T-cell (primary cell): ENCODE measurements at regions not wholly inside any gene's neighbourhood (a gene's known extent, or its start where the extent isn't known, plus 50 kb on each side); places are given as distances from the start of the nearest gene placed in this dataset.

ENCODE experiments used
- ATAC-seq, 4 experiments: fragments of 200-7000 bp in 3 of 4; fragments of 150-1000 bp in 1 of 4; cut with Tn5 transposase; replicated peaks in 1 of 4; 1 replicate in 3 of 4; 2 replicates in 1 of 4; pipeline ENCODE4 v1.10.0; 2021; ENCODE audit warnings: moderate library complexity in 3 of 4, mild to moderate bottlenecking in 2 of 4, moderate number of reproducible peaks in 1 of 4
- CTCF ChIA-PET, 2 donors: fragments of 300-600 bp; sonication (Branson Sonifier 250); formaldehyde crosslinking; loops; one replicate each; lab custom pipeline; 2022; ENCODE audit warnings: antibody characterized with exemption in 2 of 2; lab: Charles Lee
- POLR2A ChIA-PET, 2 donors: fragments of 300-600 bp; sonication (Branson Sonifier 250); formaldehyde crosslinking; loops; one replicate each; lab custom pipeline; 2022; ENCODE audit warnings: antibody characterized with exemption in 2 of 2; lab: Charles Lee
- DNase-seq, 35 experiments: peaks; one replicate each; pipeline versions ENCODE4 v3.0.0 to v3.0.0-alpha.2; 2013 to 2023
- H3K27ac ChIP-seq: one replicate; pipeline ENCODE4 v1.5.1; 2013; ENCODE audit warnings: low read length
- H3K27me3 ChIP-seq, 2 experiments: replicated peaks in 1 of 2; 1 replicate in 1 of 2; 2 replicates in 1 of 2; pipeline versions ENCODE4 v1.6.1 to v1.7.0; 2013; ENCODE audit warnings: low read length in 1 of 2, mixed read lengths in 1 of 2; ENCODE audit not compliant: control insufficient read depth in 2 of 2, insufficient read depth in 2 of 2; ENCODE audit errors: extremely low read depth in 1 of 2
- H3K36me3 ChIP-seq, 2 donors: 1 replicate in 1 of 2; 2 replicates in 1 of 2; pipeline versions ENCODE4 v1.6.1 to v1.7.0; 2013; ENCODE audit warnings: low read length in 1 of 2; ENCODE audit not compliant: control insufficient read depth in 2 of 2, insufficient read depth in 1 of 2; ENCODE audit errors: extremely low read depth in 1 of 2
- H3K4me1 ChIP-seq, 2 experiments: 1 replicate in 1 of 2; 2 replicates in 1 of 2; pipeline versions ENCODE4 v1.6.1 to v1.7.0; 2013; ENCODE audit warnings: low read length in 2 of 2, mixed read lengths in 1 of 2; ENCODE audit not compliant: insufficient read depth in 2 of 2, control insufficient read depth in 1 of 2; ENCODE audit errors: extremely low read depth in 1 of 2
- H3K4me3 ChIP-seq, 2 donors: 1 replicate in 1 of 2; 2 replicates in 1 of 2; pipeline versions ENCODE4 v1.5.1 to v1.7.0; 2013; ENCODE audit warnings: mild to moderate bottlenecking in 2 of 2, low read length in 1 of 2, moderate library complexity in 1 of 2; ENCODE audit not compliant: control insufficient read depth in 1 of 2; ENCODE audit errors: extremely low read depth in 1 of 2
- H3K9me3 ChIP-seq: 2 replicates; pipeline ENCODE4 v1.7.0; 2013
- H3K27ac Mint-ChIP-seq, 2 donors: one replicate each; pipeline ENCODE4 v1.8.0; 2020 to 2021; ENCODE audit warnings: mild to moderate bottlenecking in 2 of 2, mixed read lengths in 2 of 2
- H3K27me3 Mint-ChIP-seq, 2 donors: one replicate each; pipeline ENCODE4 v1.8.0; 2021 to 2022; ENCODE audit warnings: mixed read lengths in 2 of 2
- H3K36me3 Mint-ChIP-seq: one replicate; pipeline ENCODE4 v1.8.0; 2021; ENCODE audit warnings: mixed read lengths
- H3K4me1 Mint-ChIP-seq, 3 donors: one replicate each; pipeline ENCODE4 v1.8.0; 2020 to 2022; ENCODE audit warnings: mixed read lengths in 3 of 3, mild to moderate bottlenecking in 1 of 3
- H3K4me3 Mint-ChIP-seq, 3 donors: one replicate each; pipeline ENCODE4 v1.8.0; 2020 to 2022; ENCODE audit warnings: mild to moderate bottlenecking in 3 of 3, mixed read lengths in 3 of 3, moderate library complexity in 3 of 3
- H3K9me3 Mint-ChIP-seq, 3 donors: one replicate each; pipeline ENCODE4 v1.8.0; 2020 to 2022; ENCODE audit warnings: mixed read lengths in 3 of 3
- WGBS: methylation state at CpG from one replicate; pipeline ENCODE4 v1.1.5; 2013; ENCODE audit warnings: missing lambda C conversion rate; ENCODE audit not compliant: insufficient coverage; 5-methylcytosine and 5-hydroxymethylcytosine counted together

DNA sequence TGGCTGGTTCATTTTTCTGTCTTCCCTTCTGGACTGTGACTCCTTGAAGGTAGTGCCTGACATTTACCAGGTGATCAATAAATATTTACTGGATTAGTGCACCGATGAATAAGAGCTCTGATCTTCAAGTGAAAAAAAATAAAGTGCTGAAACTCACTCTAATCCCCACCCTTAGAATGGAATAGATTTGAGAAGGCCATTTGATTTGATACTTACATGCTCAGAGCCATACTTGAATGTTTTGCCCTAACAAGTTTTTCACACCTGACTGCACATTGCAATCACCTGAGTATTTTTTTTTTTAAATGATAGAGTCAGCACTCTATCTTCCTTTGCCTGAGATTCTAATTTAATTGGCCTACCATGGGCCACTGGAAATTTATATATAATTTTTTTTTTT lies 105.7 kb downstream of the LRRC70 start:
- Mint-ChIP-seq H3K36me3 (no peaks in the 10 kb centered on the region), H3K27ac (no peak overlapping the region), H3K4me3 (no peak overlapping the region), H3K27me3 (peaks cover 0 to 5% of the 10 kb centered on the region in 2 donors), H3K4me1 (no peaks in the 10 kb centered on the region), H3K9me3 (peaks cover 0 to 3% (median 2%) of the 10 kb centered on the region in 3 donors)
- CTCF ChIA-PET, result no interaction called here
- POLR2A ChIA-PET, result no interaction called here
- no peaks in the 10 kb centered on the region for H3K27me3 ChIP-seq
- H3K27ac ChIP-seq, result no peak overlapping the region
- DNase-seq (no peak), ATAC-seq (no peak)
- H3K4me3 ChIP-seq, result no peak overlapping the region
- no peaks in the 10 kb centered on the region for H3K9me3 ChIP-seq
- H3K36me3 ChIP-seq, result no peaks in the 10 kb centered on the region
- no CpG with 5 or more reads among the region's 1 CpG for WGBS
- no peaks in the 10 kb centered on the region for H3K4me1 ChIP-seq

DNA sequence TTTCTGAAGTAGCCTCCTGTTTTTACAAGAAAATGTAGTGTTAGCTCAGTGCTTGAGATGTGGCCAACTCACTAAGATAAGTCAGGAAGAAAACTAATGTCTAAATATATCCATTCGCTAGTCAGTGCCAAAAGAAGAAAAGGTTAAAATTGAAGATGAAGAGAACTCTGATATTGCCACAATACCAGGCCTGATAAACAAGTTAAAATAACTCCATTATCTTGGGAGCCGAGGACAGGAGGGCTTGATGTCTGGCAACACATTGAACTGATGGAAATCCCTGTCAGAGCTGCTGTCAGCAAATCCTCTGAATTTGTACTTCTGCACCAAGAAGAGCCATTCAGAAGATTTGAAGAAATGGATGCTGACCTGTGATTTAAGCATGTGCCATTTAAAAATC lies 103.4 kb downstream of the LRRC70 start:
- Histone ChIP-seq H3K4me1 (no peaks in the 10 kb centered on the region), H3K9me3 (no peaks in the 10 kb centered on the region), H3K36me3 (no peaks in the 10 kb centered on the region), H3K4me3 (no peak overlapping the region), H3K27ac (no peak overlapping the region), H3K27me3 (no peaks in the 10 kb centered on the region)
- Mint-ChIP-seq H3K9me3 (peaks cover 2 to 12% (median 5%) of the 10 kb centered on the region in 3 donors), H3K4me1 (no peaks in the 10 kb centered on the region), H3K27me3 (peaks cover 0 to 9% of the 10 kb centered on the region in 2 donors), H3K4me3 (no peak overlapping the region), H3K27ac (no peak overlapping the region), H3K36me3 (peaks cover 3% of the 10 kb centered on the region)
- no peak for DNase-seq
- ChIA-PET CTCF (no interaction called here), POLR2A (no interaction called here)
- whole genome bisulfite sequencing, result 100% methylated on average over 1 of the region's 2 CpGs
- no peak for ATAC-seq

DNA sequence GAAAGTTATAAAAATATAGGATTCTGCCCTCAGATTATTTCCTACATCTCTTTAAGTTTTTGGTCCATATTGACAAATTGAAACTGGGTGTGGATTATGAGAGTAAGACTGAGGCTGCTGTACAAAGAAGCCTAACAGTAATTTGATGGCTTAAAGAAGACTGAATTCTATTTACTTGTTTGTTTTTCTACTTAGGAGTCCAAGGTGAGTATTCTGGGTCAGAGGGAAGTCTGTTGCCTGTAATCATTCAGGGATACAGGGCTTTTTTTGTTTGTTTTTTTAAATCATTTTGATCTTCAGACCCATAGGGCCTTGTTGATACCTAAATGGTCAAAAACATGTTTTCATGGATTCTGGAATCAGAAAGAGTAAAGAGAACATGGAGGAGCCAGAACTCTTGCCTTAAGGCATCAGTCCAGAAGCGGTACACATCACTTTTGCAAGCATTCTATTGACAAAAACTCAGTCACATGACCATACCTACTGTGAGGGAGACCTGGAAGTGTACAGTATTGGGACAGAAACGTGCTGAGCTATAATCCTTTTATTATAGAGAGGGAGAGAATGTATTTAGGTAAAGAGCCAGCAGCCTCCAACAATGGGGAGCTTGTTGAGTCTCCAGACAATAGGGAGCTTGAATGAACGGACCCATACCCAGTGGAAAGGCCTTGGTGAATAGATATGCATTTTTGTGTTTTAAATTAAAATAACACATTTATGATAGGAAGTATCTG lies 102.7 kb downstream of the LRRC70 start:
- DNase-seq (no peak), ATAC-seq (no peak)
- no peak overlapping the region for H3K27ac Mint-ChIP-seq
- Histone ChIP-seq H3K27me3 (no peaks in the 10 kb centered on the region), H3K36me3 (no peaks in the 10 kb centered on the region), H3K9me3 (no peaks in the 10 kb centered on the region), H3K4me1 (no peaks in the 10 kb centered on the region), H3K4me3 (no peak overlapping the region), H3K27ac (no peak overlapping the region)
- no peak overlapping the region for H3K4me3 Mint-ChIP-seq
- H3K4me1 Mint-ChIP-seq, result no peaks in the 10 kb centered on the region
- H3K36me3 Mint-ChIP-seq, result peaks cover 3% of the 10 kb centered on the region
- WGBS, result no CpG with 5 or more reads among the region's 3 CpGs
- CTCF ChIA-PET, result no interaction called here
- H3K27me3 Mint-ChIP-seq, result peaks cover 0 to 4% of the 10 kb centered on the region in 2 donors
- POLR2A ChIA-PET, result no interaction called here
- peaks cover 0 to 15% (median 5%) of the 10 kb centered on the region in 3 donors for H3K9me3 Mint-ChIP-seq

DNA sequence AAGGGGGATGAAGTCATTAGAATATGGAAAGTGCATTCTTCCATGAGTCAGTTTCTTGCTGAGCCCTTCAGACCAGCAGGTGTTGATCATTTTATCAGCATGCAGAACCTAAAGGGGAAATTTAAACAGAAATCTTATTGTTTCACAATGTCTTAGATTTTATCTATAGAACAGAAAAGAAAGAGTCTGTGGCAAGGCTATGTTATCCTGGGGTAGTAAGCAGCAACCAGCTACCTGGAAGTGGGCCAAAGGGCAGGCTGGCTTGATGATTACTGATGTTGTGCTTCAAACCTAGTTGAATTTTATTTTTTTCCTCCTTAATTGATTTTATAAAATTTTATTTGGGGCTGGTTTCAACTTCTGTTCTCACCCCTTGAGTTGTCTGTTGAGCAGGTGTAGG lies 101.5 kb downstream of the LRRC70 start:
- POLR2A ChIA-PET, result interaction anchor here in 1 of 2 donors (0.6 kb wide), 1 partner anchor 93 kb away, joined by 3 read pairs; no protein-coding TSS in a partner anchor

More for the DNA sequence above, 101.5 kb downstream of the LRRC70 start:
- Histone ChIP-seq H3K36me3 (no peaks in the 10 kb centered on the region), H3K27ac (no peak overlapping the region), H3K4me1 (no peaks in the 10 kb centered on the region), H3K27me3 (no peaks in the 10 kb centered on the region), H3K4me3 (no peak overlapping the region), H3K9me3 (no peaks in the 10 kb centered on the region)
- CTCF ChIA-PET, result no interaction called here
- ATAC-seq (no peak), DNase-seq (no peak)
- Mint-ChIP-seq H3K27me3 (peaks cover 0 to 4% of the 10 kb centered on the region in 2 donors), H3K36me3 (peaks cover 3% of the 10 kb centered on the region), H3K27ac (no peak overlapping the region), H3K4me3 (no peak overlapping the region), H3K9me3 (peaks cover 6 to 15% (median 10%) of the 10 kb centered on the region in 3 donors), H3K4me1 (no peaks in the 10 kb centered on the region)
